NCI-H128 (cell line): ENCODE measurements at regions not wholly inside any gene's neighbourhood (a gene's known extent, or its start where the extent isn't known, plus 50 kb on each side); places are given as distances from the start of the nearest gene placed in this dataset.
"Not testable (repeated sequence)": the region's sequence is repeated elsewhere in the genome, so short reads cannot be mapped to it uniquely, and the experiment has no call there.

Experiments used
- DNase-seq: peaks from one replicate; lab custom pipeline; 2025; ENCODE audit not compliant: unreplicated experiment; lab: John Stamatoyannopoulos, UW

- DNase-seq = no peak
Measured at GRCh38 chr2:176935543-176936102, 277.0 kb upstream of the HNRNPA3 start.

GRCh38 chr2:176936410-176936809 lies 276.2 kb upstream of the HNRNPA3 start:
- no peak for DNase-seq

GRCh38 chr2:176944998-176945397 lies 267.6 kb upstream of the HNRNPA3 start:
- no peak for DNase-seq

- no peak for DNase-seq
Measured at GRCh38 chr2:176947754-176948153, 264.8 kb upstream of the HNRNPA3 start.

GRCh38 chr2:176951218-176951617 lies 261.4 kb upstream of the HNRNPA3 start:
- DNase-seq = not testable (repeated sequence)

GRCh38 chr2:176956791-176957190 lies 255.8 kb upstream of the HNRNPA3 start:
- DNase-seq = no peak

GRCh38 chr2:176959614-176960013 lies 253.0 kb upstream of the HNRNPA3 start:
- DNase-seq = no peak

GRCh38 chr2:176960061-176960460 lies 252.5 kb upstream of the HNRNPA3 start:
- no peak for DNase-seq

- no peak for DNase-seq
Measured at GRCh38 chr2:176960736-176961520, 251.7 kb upstream of the HNRNPA3 start.

- no peak for DNase-seq
Measured at GRCh38 chr2:176961775-176962619, 250.6 kb upstream of the HNRNPA3 start.

- no peak for DNase-seq
Measured at GRCh38 chr2:176963568-176964287, 248.9 kb upstream of the HNRNPA3 start.

GRCh38 chr2:176967911-176968450 lies 244.6 kb upstream of the HNRNPA3 start:
- DNase-seq = no peak

- no peak for DNase-seq
Measured at GRCh38 chr2:176969642-176970359, 242.8 kb upstream of the HNRNPA3 start.

- DNase-seq = no peak
Measured at GRCh38 chr2:176976736-176977685, 235.6 kb upstream of the HNRNPA3 start.

GRCh38 chr2:176978921-176979320 lies 233.7 kb upstream of the HNRNPA3 start:
- DNase-seq = no peak

GRCh38 chr2:176979981-176980710 lies 232.4 kb upstream of the HNRNPA3 start:
- no peak for DNase-seq

GRCh38 chr2:176984987-176985386 lies 227.6 kb upstream of the HNRNPA3 start:
- DNase-seq = no peak

GRCh38 chr2:176985871-176986270 lies 226.7 kb upstream of the HNRNPA3 start:
- DNase-seq = no peak
